Lung (tissue), 11 donors: ENCODE measurements at regions not wholly inside any gene's neighbourhood (a gene's known extent, or its start where the extent isn't known, plus 50 kb on each side); places are given as distances from the start of the nearest gene placed in this dataset.
A peak's percentile ranks its signal among the peaks of the same experiment; 100 is the strongest.

ENCODE experiments used
- ATAC-seq: fragments of 200-7000 bp; cut with Tn5 transposase; one replicate; pipeline ENCODE4 v1.9.1; 2020; ENCODE audit warnings: moderate number of reproducible peaks; ENCODE audit not compliant: insufficient read depth, low FRiP score
- DNase-seq, 3 donors: peaks; one replicate each; pipeline ENCODE4 v3.0.0-alpha.2; 2013 to 2017
- H3K27ac ChIP-seq, 2 donors: one replicate each; pipeline ENCODE4 v1.5.1; 2013; ENCODE audit warnings: mild to moderate bottlenecking in 2 of 2, moderate library complexity in 2 of 2, control low read depth in 1 of 2, inconsistent platforms in 1 of 2, low read depth in 1 of 2, low read length in 1 of 2
- H3K27me3 ChIP-seq, 3 donors: one replicate each; pipeline ENCODE4 v1.5.1; 2013; ENCODE audit warnings: low read length in 2 of 3; ENCODE audit not compliant: control insufficient read depth in 3 of 3, insufficient read depth in 3 of 3
- H3K36me3 ChIP-seq, 4 donors: one replicate each; pipeline ENCODE4 v1.5.1; 2013; ENCODE audit warnings: low read length in 4 of 4, mild to moderate bottlenecking in 1 of 4, moderate library complexity in 1 of 4; ENCODE audit not compliant: control insufficient read depth in 4 of 4, insufficient read depth in 4 of 4
- H3K4me1 ChIP-seq, 5 donors: one replicate each; pipeline ENCODE4 v1.5.1; 2013; ENCODE audit warnings: low read length in 5 of 5, mild to moderate bottlenecking in 2 of 5, moderate library complexity in 1 of 5; ENCODE audit not compliant: control insufficient read depth in 5 of 5, insufficient read depth in 5 of 5
- H3K4me3 ChIP-seq: one replicate; pipeline ENCODE4 v1.5.1; 2013; ENCODE audit warnings: mild to moderate bottlenecking, control low read depth, moderate library complexity
- H3K9ac ChIP-seq, 2 donors: one replicate each; pipeline ENCODE4 v1.5.1; 2013; ENCODE audit warnings: low read length in 2 of 2, control low read depth in 1 of 2; ENCODE audit not compliant: insufficient read depth in 1 of 2
- H3K9me3 ChIP-seq, 4 donors: one replicate each; pipeline ENCODE4 v1.5.1; 2013; ENCODE audit warnings: low read length in 3 of 4, mild to moderate bottlenecking in 1 of 4, moderate library complexity in 1 of 4; ENCODE audit not compliant: control insufficient read depth in 4 of 4, insufficient read depth in 3 of 4
- WGBS, 2 donors: extraction: QIAGEN DNeasy Blood & Tissue Kit; methylation state at CpG; one replicate each; pipeline ENCODE4 v1.1.7; 2013; 5-methylcytosine and 5-hydroxymethylcytosine counted together
- TF ChIP-seq, protein P1 (sequence below): IDR thresholded peaks from 2 replicates; pipeline ENCODE4 v1.5.1; 2012; ENCODE audit warnings: mild to moderate bottlenecking; ENCODE audit errors: control extremely low read depth, extremely low read depth
- donor health status: control.
- donor health status: control.
- donor health status: Bipolar disorder and iron deficiency.
- donor health status: healthy.
- donor health status: DM: yes; HTN: yes; CAD: no.

DNA sequence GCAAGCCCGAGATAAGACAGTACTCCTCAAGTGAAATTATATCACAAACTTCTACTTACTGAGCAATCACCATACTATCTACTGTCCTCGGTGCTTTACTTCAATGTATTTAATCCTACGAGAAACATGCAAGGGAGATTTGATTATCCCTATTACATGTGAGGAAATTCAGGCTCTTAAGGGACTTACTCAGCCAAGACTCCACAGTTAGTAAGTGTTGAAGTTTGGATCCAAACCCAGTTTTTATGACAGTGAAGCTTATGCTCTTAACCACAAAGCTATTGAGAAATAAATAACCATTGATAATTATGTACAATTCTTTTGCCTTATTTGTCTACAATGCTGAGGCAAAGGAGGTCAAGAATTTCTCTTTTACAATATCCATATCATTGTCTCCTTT lies 672.9 kb upstream of the ACVR2A start:
- 58 to 62% methylated on average over 3 of the region's 3 CpGs for WGBS, 2 donors
- Histone ChIP-seq H3K27ac (no peak overlapping the region), H3K9me3 (no peaks in the 10 kb centered on the region), H3K4me3 (no peak overlapping the region), H3K27me3 (no peaks in the 10 kb centered on the region), H3K4me1 (no peaks in the 10 kb centered on the region), H3K9ac (no peak overlapping the region), H3K36me3 (no peaks in the 10 kb centered on the region)
- DNase-seq (no peak), ATAC-seq (no peak)
- TF ChIP-seq, protein P1, sequence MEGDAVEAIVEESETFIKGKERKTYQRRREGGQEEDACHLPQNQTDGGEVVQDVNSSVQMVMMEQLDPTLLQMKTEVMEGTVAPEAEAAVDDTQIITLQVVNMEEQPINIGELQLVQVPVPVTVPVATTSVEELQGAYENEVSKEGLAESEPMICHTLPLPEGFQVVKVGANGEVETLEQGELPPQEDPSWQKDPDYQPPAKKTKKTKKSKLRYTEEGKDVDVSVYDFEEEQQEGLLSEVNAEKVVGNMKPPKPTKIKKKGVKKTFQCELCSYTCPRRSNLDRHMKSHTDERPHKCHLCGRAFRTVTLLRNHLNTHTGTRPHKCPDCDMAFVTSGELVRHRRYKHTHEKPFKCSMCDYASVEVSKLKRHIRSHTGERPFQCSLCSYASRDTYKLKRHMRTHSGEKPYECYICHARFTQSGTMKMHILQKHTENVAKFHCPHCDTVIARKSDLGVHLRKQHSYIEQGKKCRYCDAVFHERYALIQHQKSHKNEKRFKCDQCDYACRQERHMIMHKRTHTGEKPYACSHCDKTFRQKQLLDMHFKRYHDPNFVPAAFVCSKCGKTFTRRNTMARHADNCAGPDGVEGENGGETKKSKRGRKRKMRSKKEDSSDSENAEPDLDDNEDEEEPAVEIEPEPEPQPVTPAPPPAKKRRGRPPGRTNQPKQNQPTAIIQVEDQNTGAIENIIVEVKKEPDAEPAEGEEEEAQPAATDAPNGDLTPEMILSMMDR, result no peak

DNA sequence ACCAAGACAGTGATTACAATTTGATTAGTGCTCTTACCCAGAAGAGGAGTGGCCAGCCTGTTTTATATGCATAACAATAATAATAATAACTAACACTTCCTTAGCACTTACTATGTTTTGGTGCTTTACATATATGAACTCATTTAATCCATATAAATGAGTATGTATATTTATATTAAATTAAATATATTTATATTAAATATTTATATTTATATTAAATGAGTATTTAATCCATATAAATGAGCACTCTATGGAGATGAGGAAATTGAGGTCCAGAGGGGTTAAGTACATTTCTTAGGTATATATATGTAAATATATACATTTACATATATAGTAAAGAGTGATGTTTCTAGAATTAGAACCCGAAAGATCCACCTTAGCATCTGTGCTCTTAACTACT lies 673.9 kb upstream of the ACVR2A start:
- WGBS, 2 donors, result 96 to 97% methylated on average over 1 of the region's 1 CpG
- Histone ChIP-seq H3K4me3 (no peak overlapping the region), H3K27ac (no peak overlapping the region), H3K36me3 (no peaks in the 10 kb centered on the region), H3K9me3 (no peaks in the 10 kb centered on the region), H3K27me3 (no peaks in the 10 kb centered on the region), H3K4me1 (no peaks in the 10 kb centered on the region), H3K9ac (no peak overlapping the region)
- TF ChIP-seq, protein P1, result no peak
- no peak for DNase-seq
- no peak for ATAC-seq

DNA sequence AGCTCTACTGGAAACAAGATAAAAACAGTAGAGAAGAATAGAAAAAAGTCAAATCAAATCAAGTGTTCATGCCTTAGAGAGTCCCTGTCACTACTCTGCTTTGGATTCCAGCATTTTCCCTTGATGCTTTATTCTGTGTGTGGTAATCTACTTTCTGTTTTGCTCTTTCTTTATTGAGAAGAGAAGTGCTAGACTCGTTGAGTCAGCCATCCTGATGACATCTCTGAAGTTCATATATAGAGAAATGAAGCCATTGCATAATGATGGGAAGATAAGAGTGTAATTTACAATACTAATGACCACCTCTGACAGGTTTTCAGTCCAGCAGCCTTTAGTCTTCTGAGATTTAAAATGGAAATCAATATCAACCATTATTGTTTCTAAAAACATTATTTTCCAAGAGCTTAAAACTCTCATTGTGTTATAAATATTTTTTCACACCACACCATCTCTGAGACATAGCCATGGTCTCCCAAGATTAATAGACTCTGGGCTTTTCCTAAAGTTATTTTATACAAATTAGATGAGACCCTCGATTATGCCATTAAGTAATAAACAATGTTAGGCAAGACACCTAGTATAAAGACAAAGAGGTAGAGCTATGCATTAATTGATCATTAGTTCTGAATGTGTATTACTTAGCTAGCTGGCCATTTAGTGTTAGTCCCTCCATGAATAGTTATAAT lies 679.0 kb upstream of the ACVR2A start:
- no peak overlapping the region for H3K4me3 ChIP-seq
- DNase-seq (peak in 1 of 3 donors; percentile 3), ATAC-seq (no peak)
- no peak overlapping the region for H3K9ac ChIP-seq
- H3K4me1 ChIP-seq, result no peaks in the 10 kb centered on the region
- H3K9me3 ChIP-seq, result no peaks in the 10 kb centered on the region
- 50 to 52% methylated on average over 2 of the region's 2 CpGs for WGBS, 2 donors
- no peak overlapping the region for H3K27ac ChIP-seq
- TF ChIP-seq, protein P1, result no peak
- no peaks in the 10 kb centered on the region for H3K27me3 ChIP-seq
- H3K36me3 ChIP-seq, result no peaks in the 10 kb centered on the region

DNA sequence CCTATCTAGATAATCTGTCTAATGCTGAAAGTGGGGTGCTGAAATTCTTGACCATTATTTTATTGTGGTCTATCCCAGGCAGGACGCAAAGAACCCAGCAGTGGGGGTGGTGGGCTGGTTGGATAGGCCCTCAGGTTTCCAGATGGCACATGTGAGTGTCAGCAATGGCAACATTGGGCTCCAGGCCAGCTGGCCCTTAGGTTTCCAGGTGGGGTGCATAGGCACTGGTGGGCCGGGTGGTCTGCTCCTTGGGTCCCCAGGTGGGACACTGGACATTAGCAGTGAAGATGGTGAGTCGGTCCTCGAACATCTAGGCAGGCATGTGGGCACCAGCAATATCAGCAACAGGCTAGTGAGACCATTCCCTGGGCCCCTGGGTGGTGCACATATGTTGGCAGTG lies 680.3 kb upstream of the ACVR2A start:
- no peak for ATAC-seq

More for the DNA sequence above, 680.3 kb upstream of the ACVR2A start:
- TF ChIP-seq, protein P1, result no peak
- no peak overlapping the region for H3K9ac ChIP-seq
- WGBS, 2 donors, result 87 to 93% methylated on average over 4 of the region's 4 CpGs
- H3K27ac ChIP-seq, result no peak overlapping the region
- no peak for DNase-seq
- H3K4me1 ChIP-seq, result no peaks in the 10 kb centered on the region
- no peaks in the 10 kb centered on the region for H3K27me3 ChIP-seq
- no peak overlapping the region for H3K4me3 ChIP-seq
- H3K36me3 ChIP-seq, result no peaks in the 10 kb centered on the region
- no peaks in the 10 kb centered on the region for H3K9me3 ChIP-seq
